ENCODE measurements at regions not wholly inside any gene's neighbourhood (a gene's known extent, or its start where the extent isn't known, plus 50 kb on each side); places are given as distances from the start of the nearest gene placed in this dataset.
"Not testable (repeated sequence)": the region's sequence is repeated elsewhere in the genome, so short reads cannot be mapped to it uniquely, and the experiment has no call there.

DNA sequence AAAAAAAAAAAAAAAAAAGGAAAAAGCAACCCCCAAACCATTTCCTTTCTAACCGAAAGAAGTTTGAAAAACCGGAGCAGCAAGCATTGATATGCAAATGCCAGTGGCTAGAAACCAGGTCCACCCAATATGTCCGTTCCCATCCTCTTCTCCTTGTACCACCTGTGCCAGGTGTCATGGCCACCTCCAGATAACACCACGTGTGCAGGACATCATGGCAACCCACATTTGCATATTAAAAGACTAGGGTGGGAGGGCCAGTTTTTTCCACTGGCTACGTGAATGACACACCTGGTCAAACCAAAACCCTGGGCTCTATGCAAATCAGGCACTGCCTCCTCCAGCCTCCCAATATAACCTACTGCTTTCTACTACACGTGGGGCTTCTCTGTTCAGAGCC is 303.3 kb upstream of the GULP1 start:
- DNase-seq (ENCODE audit: low read depth in 2 of 2): no peak

DNA sequence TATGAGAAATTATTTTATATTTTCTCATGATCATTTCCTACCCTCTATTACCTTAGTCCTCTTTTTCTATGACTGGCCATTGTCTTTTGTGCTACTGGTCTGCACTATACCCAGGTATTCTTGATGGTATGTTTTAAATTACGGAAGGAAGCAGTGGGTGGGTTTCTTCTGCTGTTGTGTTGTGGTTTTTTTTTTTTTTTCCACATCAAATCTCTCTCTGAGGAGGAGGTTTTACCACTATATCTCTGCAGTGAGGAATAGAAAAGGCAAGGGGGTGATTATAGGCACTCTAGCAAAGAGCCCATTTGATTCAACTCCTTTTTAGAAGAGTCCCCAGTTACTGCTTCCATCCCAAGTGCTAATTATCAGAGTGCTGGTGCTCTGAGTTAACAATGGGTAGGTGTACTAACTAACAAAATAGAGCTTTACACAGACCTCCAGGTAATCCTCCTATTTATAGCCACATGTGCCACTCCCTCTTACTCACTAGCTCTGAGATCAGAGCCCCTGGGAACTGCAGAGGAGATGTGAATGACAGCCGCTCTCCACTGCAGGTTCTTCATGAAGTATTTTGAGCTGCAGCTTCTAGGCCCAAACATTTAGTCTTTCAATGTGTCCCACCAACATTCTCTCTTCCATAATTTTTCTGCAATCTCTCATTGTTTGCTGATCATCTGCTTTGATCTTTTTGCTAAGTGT is 301.6 kb upstream of the GULP1 start:
- DNase-seq (ENCODE audit: low read depth in 2 of 2): no peak

DNA sequence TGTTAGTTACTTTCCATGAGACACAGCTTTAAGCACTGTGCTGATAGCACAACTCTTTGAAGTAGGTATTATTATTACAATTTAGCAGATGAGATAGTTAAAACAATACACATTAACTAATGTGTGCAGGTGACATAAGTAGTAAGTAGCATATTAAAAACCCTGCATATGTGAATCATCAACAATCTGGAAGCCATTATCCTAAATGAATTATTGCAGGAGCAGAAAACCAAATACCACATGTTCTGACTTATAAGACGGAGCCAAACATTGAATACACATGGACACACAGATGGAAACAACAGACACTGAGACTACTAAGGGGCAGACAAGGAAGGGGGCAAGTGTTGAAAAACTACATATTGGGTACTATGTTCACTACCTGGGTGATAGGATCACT is 300.3 kb upstream of the GULP1 start:
- no peak for DNase-seq (ENCODE audit: low read depth in 2 of 2)

DNA sequence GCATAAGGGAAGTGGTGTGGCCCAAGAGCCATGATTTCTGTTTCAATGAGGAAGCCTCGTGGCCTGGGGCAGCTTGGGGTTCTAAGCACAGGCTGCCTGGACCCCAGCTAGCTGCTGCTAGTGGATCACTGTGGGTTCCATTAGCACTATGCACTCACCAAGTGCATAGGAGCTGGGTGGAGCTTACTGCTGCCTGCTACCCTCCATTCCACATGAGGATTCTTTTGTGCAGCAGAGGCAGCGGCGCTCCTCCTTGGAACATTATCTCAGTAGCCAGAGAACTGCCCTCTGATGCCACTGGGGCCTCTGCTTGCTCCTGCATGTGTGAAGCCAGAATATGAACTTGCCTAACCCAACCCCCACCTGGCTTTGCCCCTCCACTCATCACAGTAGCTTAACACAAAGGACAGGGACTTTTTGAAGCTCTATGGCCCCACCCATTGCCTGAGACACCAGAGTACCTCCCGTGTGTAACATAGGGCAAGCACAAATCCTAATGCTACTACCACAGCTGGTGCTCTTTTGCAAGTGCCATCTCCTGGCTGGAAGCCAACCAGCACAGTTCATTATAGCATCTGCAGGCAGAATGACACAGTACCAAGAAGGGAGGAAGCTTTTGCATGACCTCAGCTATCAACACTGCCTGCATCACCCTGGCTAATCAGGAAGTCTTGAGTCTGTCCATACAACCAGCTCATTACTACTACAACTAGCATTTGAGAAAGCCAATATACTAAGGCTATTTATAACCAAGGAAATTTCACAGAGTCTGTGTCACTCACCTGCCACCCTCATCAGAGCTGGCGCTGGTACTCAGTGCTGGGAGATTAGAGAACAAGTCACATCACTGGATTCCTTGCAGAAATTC is 297.0 kb upstream of the GULP1 start:
- DNase-seq (ENCODE audit: low read depth in 2 of 2): no peak

DNA sequence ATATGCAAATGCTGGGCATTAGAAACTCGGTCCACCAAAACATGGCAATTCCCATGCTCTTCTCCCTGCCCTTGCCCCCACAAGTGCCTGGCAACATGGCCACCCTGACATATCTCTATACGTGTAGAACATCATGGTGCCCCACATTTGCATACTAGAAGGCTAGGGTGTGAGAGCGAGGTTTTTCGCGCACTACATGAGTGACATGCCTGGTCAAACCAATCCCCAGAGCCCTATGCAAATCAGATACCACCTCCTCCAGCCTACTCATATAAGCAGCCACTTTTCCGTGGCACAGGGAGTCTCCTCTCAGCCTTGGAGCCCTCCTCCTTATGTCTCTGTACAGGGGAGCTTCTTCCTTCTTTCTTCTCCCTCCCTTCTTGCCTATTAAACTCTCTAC is 296.1 kb upstream of the GULP1 start:
- DNase-seq (ENCODE audit: low read depth in 2 of 2): no peak

DNA sequence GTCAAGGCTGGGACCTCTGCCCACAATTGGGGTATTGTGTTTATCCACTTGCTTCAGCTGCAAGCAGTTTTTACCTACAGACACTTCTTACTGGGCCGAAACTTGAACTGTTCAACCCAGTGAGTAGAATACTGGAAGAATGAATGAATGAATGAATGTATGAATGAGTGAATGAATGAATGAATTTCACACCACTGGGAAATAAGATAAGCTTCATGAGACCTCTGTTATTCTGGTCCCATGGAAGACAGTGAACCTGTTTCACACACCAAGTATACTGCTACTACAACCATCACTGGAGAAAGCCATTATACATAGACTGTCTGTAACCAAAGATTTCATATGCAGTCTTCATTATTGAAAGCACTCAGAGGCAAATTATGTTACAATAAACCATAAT is 295.0 kb upstream of the GULP1 start:
- DNase-seq (ENCODE audit: low read depth in 2 of 2): no peak

DNA sequence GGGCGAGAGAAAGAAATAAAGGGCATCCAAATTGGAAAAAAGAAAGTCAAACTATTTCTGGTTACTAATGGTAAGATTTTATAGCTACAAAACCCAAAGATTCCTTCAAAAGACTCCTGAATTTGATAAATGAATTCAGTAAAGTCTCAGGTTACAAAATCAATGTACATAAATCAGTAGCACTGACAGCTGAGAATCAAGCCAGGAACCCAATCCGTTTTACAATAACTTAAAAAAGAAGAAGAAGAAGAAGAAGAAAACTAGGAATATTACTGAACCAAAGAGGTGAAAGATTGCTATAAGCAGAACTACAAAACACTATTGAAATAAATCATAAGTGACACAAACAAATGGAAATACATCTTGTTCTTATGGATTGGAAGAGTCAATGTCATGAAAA is 291.5 kb upstream of the GULP1 start:
- no peak for DNase-seq (ENCODE audit: low read depth in 2 of 2)

DNA sequence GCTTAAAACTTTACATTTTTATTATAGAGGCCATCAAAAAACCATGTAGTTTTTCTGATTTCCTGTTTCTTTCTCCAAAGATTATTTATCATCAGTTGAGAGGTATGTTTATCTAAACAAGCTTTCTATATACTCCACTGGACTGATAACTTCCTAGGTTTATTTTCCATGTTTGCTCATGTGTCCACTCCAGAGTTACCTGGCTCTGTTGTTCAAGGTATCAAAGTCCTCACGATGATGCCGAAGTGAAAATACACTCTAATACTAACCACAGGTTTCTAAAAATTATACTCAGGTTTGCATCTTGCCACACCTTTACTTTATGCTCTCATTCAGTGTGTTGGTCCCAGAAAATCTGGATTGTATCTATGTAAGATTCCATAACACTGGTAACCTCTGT is 287.9 kb upstream of the GULP1 start:
- DNase-seq (ENCODE audit: low read depth in 2 of 2): no peak

DNA sequence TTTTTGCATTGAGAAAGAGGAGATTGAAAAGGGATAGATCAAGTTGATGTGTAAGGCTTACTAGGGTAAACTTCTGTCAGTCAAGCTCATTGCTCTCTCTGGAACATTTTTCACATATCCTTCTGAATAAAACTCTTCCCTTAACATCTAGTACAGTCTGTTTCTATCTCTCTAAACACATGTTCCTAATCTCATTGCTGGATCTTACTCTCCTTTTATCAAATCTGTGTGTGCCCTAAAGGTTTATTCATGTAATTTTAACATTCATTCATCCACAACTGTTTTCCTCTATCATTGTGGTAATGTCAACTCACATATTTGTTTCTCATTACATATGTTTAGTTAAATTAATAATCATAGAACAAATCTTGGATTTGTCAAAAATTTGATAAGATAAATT is 277.9 kb upstream of the GULP1 start:
- DNase-seq (ENCODE audit: low read depth in 2 of 2): no peak

DNA sequence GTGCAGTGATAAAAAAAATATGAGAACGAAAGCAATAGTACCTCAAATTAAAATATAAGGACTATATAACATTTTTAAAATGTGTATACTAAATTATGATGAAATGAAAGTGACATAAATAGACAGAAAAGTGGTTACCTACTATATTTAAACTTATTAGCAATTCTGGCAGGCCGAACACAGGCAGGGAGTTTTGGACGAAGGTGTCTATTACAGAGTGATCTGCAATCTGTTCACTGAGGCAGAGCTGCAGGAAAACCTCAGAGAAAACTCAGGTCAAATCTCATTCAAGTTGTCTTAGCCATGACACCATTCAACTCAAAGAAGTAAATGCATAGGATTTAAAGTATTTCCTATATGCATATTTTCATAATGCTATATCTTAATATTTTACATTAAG is 274.8 kb upstream of the GULP1 start:
- no peak for DNase-seq (ENCODE audit: low read depth in 2 of 2)

DNA sequence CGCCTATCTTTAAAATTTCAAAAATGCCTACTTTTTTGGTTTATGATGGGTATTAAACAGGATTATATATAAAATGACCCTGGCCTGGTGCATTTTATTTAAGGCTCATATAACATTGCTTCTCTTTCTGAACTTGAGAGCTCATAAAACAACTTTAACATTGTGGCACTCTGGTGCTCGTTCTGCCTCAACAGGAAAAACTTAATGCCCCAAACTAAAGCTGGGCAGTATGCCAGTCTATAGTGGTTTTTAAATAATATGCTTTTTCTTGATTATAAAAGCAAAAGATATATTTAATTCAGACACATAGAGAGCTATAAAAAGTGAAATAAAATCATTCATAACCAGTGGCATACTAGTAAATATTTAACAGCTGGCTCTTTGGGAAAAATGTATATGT is 269.3 kb upstream of the GULP1 start:
- no peak for DNase-seq (ENCODE audit: low read depth in 2 of 2)

DNA sequence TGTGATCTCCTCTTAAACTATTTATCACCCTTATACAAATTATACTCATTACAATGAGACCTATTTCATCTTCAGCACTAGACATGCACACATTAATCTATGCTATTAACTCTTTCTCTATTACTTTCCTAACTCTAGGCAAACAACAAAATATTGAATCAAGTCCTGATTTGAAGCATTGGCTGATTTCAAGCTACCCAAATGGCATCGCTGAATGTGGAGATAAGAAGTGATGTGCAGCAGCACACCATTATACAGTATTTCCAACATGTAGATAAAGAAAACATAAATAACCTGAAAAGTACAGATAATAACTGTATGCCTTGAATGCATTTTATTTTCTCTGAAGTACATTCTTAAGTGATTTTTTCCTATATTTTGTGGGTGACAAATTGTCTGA is 268.6 kb upstream of the GULP1 start:
- DNase-seq (ENCODE audit: low read depth in 2 of 2): no peak

DNA sequence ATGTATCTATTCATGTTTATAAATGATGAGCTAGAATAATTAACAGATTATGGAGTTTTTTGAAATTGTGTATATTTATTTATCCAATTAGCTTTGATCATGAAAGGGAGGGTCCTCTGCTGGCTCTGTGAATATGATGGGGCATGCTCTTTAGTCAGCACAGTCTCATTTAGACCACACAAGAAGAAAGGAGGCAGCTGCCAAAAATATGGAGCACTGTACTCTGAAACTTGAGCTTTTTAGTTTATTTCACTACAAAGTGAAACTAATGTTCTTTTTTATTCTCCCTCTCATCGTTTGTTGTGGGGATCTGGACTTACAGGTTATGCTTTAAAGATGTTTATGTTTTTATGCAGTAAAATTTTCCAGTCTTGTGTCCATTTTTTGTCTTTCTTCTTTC is 266.9 kb upstream of the GULP1 start:
- no peak for DNase-seq (ENCODE audit: low read depth in 2 of 2)

DNA sequence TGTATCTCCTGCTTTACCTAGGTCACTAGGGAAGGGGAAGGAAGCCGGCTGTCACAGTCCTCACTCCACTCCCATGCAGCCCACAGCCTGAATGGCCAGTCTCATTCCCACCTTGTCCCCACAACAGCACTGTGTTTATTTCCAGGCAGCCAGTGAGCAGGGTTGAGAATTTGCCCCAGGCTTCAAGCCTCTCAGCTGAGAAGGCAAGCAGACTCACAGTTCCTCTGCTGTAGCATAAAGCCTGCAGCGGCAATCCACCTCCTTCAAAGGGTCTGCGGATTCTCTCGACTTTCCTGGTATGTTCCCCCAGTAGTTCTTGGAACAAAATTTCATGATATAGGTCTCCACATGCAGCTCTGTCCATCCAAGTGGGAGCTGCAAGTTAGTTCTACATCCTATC is 262.9 kb upstream of the GULP1 start:
- no peak for DNase-seq (ENCODE audit: low read depth in 2 of 2)

DNA sequence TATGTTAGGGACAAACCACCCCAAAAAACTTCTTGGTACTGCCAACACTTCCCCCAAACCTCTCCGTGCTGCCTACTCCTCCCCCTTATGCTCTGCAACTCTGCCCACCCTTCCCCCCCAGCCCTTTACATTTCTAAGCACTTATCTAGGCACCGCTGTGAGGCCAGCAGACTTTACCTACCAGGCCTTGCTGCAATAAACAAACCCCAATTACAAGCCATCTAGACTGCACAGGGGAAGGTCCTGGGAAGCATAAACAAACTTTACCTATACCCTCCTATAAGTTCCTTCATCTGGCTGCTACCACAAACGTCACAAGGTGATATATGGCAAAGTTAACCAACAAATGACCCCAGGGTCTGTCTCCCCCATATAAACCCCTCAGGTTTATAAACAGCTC is 259.4 kb upstream of the GULP1 start:
- no peak for DNase-seq (ENCODE audit: low read depth in 2 of 2)

DNA sequence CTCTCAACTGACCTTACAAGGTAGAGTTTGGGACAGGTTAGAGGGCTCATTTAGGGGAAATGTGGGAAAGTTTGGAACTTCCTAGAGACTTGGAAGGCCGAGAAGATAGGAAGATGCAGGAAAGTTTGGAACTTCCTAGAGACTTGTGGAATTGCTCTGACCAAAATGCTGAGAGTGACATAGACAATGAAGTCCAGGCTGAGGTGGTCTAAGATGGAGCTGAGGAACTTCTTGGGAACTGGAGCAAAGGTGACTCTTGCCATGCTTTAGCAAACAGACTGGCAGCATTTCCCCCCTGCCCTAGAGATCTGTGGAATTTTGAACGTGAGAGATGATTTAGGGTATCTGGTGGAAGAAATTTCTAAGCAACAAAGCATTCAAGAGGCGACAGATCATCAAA is 258.9 kb upstream of the GULP1 start:
- DNase-seq (ENCODE audit: low read depth in 2 of 2): no peak

DNA sequence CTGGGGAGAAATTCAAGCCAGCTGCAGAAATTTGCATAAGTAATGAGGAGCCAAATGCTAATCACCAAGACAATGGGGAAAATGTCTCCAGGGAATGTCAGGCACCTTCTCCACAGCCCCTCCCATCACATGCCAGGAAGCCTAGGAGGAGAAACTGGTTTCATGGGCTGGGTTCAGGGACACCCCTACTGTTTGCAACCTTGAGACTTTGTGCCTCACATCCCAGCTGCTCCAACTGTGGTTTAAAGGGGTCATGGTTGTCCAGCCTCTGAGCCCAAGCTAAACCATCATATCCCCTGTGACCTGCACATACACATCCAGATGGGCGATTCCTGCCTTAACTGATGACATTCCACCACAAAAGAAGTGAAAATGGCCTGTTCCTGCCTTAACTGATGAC is 258.4 kb upstream of the GULP1 start:
- DNase-seq (ENCODE audit: low read depth in 2 of 2): not testable (repeated sequence)

DNA sequence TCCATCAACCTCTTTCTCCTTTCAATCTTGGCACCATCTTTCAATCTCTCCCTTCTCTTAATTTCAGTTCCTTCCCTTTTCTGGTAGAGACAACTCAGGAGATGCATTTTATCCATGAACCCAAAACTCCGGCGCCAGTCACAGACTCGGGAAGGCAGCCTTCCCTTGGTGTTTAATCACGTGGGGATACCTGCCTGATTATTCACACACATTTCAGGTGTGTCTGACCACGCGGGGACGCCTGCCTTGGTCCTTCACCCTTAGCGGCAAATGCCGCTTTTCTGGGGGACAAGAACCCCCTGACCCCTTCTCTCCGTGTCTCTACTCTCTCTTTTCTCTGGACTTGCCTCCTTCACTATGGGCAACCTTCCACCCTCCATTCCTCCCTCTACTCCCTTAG is 257.6 kb upstream of the GULP1 start:
- not testable (repeated sequence) for DNase-seq (ENCODE audit: low read depth in 2 of 2)

DNA sequence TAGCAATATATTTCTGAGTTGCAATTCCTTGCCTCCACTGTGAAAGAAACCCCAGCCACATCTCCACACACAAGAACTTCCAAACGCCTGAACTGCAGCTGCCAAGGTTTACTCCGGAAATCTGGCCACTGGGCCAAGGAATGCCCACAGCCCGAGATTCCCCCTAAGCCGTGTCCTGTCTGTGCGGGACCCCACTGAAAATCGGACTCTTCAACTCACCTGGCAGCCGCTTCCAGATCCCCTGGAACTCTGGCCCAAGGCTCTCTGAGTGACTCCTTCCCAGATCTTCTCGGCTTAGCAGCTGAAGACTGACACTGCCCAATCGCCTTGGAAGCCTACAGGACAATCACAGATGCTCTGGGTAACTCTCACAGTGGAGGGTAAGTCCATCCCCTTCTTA is 256.3 kb upstream of the GULP1 start:
- not testable (repeated sequence) for DNase-seq (ENCODE audit: low read depth in 2 of 2)

DNA sequence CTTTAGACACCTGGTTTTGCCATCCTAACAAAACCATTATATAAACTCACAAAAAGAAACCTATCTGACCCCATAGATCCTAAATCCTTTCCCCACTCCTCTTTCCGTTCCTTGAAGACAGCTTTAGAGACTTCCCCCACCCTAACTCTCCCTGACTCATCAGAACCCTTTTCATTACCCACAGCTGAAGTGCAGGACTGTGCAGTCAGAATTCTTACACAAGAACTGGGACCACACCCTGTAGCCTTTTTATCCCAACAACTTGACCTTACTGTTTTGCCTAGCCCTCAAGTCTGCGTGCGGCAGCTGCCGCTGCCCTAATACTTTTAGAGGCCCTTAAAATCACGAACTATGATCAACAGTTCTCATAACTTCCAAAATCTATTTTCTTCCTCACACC is 254.9 kb upstream of the GULP1 start:
- not testable (repeated sequence) for DNase-seq (ENCODE audit: low read depth in 2 of 2)

DNA sequence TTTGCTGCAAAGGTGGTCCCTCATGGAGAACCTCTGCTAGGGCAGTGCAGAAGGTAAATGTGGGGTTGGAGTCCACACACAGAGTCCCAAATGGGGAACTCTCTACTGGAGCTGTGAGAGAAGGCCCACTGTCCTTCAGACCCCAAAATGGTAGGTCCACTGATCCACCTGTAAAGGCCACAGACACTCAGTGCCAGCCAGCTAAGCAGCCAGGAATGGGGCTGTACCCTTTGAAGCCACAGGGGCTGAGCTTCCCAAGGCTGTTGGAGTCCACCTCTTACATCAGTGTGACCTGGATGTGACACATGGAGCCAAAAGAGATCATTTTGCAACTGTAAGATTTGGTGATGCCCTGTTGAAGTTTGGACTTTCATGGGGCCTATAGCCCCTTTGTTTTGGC is 252.4 kb upstream of the GULP1 start:
- DNase-seq (ENCODE audit: low read depth in 2 of 2): no peak

DNA sequence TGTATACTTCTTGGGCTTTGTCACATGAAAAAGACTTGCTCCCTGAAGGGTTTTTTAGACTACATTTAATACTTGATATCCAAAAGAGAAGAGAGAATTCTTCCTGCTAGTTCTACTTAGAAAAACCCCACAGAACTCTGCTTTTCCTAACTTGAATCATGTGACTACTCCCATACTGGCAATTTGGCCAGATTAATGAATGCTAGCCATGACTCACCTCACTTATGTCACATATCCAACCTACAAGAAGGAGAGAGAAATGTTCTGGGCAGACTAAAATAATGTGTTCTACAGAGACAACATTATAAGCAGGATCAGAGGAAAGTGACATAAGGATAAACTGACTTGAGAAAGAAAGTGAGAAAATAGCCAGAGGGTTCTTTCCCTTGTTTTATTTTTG is 249.3 kb upstream of the GULP1 start:
- DNase-seq (ENCODE audit: low read depth in 2 of 2): peak in 1 of 2 donors; percentile 3

DNA sequence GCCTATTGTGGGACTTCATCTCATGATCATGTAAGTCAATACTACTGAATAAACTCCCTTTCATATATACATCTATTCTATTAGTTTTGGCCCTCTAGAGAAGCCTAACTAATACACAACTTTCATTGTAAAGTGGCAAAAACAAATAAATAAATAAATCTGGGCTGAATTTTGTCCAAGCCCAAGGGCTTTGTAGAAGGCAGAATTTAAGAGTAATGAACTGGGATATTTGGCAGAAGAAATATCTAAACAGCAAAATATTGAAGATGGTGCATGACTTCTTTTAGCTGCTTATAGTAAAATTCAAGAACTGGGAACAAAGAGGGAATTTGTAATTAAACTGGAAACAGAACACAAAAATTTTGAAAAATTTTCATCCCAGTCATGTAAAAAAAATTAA is 246.7 kb upstream of the GULP1 start:
- no peak for DNase-seq (ENCODE audit: low read depth in 2 of 2)
